AG10803 (cell line): ENCODE measurements at regions not wholly inside any gene's neighbourhood (a gene's known extent, or its start where the extent isn't known, plus 50 kb on each side); places are given as distances from the start of the nearest gene placed in this dataset.
"Not testable (repeated sequence)": the region's sequence is repeated elsewhere in the genome, so short reads cannot be mapped to it uniquely, and the experiment has no call there.

Source experiments
- DNase-seq: peaks from one replicate; pipeline ENCODE4 v3.0.0; 2010; ENCODE audit warnings: low read depth
- H3K4me3 ChIP-seq: 2 replicates; pipeline ENCODE4 v1.5.1; 2011; ENCODE audit warnings: mild to moderate bottlenecking, low read length, control low read depth
- TF ChIP-seq, protein P1 (sequence below): conservative IDR thresholded peaks from 2 replicates; pipeline ENCODE4 v1.5.1; 2011; ENCODE audit warnings: mild to moderate bottlenecking, low read length, control low read depth, inconsistent platforms

DNA sequence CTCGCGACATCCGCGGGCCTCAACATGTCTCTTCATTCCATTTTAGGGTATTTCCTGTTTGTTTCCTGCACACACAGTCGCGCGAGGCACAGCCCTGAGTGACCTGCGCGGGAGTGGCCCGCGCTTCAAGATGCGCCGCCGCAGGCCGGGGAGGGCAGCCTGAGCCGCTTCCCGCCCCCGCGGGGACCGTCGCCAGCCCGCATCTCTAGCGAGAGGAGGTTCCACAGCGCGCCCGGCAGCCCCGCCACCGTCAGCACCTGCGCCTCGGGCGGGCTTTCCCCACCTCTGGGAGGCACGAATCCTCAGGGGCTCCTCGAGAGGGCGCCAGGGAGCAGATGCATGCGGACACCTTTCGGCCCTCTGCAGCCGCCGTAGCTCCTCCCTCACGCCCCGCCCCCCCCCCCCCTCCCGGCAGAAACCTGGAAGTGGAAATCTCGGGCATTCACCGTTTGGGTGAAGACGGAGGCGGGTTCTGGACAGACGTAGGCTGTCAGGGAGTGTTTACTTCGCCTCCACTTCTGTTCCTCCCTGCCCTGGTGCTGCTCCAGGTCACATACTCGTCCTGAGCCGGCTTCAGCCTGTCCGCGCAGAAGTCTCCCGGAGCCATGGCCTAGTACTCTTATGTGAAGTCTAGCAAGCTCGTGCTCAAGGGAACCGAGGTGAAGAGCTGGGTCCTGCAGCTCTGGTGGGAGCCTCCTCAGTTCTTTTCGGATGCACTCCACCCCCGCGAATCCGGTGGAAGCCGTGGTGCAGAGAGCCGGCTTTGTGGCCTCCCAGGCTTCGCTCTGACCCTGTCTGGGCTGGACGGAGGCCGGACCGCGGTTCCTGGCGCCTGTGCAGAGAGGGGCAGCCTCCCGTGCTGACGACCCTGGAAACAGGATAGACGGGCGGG, 880.5 kb upstream of the DEFB115 start:
- TF ChIP-seq, protein P1, sequence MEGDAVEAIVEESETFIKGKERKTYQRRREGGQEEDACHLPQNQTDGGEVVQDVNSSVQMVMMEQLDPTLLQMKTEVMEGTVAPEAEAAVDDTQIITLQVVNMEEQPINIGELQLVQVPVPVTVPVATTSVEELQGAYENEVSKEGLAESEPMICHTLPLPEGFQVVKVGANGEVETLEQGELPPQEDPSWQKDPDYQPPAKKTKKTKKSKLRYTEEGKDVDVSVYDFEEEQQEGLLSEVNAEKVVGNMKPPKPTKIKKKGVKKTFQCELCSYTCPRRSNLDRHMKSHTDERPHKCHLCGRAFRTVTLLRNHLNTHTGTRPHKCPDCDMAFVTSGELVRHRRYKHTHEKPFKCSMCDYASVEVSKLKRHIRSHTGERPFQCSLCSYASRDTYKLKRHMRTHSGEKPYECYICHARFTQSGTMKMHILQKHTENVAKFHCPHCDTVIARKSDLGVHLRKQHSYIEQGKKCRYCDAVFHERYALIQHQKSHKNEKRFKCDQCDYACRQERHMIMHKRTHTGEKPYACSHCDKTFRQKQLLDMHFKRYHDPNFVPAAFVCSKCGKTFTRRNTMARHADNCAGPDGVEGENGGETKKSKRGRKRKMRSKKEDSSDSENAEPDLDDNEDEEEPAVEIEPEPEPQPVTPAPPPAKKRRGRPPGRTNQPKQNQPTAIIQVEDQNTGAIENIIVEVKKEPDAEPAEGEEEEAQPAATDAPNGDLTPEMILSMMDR: peak; percentile 47

GRCh38 chr20:30378317-30378716, 879.1 kb upstream of the DEFB115 start:
- not testable (repeated sequence) for DNase-seq, H3K4me3 ChIP-seq

More for the DNA sequence above, 880.5 kb upstream of the DEFB115 start:
- peak; percentile 74 for DNase-seq
- H3K4me3 ChIP-seq: peak overlapping the region; percentile 87

GRCh38 chr20:30378721-30379120, 878.7 kb upstream of the DEFB115 start:
- DNase-seq, H3K4me3 ChIP-seq: not testable (repeated sequence)

GRCh38 chr20:30384841-30385240, 872.6 kb upstream of the DEFB115 start:
- not testable (repeated sequence) for DNase-seq

DNA sequence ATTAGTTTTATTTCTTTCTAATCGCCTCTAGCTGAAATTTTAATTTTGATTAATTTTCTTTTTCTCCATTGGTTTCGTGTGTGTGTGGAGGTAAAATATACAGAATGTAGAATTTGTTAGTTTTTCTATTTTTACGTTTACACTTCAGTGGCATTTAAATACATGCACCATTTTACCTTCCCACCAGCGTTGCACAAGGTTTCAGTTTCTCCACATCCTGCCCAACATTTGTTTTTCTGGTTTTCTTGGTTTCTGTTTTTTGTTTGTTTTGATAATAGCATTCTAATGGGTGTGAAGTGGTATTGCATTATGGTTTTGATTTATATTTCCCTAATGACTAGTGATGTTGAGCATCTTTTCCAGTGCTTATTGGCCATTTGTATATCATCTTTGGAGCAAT, 871.4 kb upstream of the DEFB115 start:
- not testable (repeated sequence) for DNase-seq, H3K4me3 ChIP-seq

More at GRCh38 chr20:30384841-30385240, 872.6 kb upstream of the DEFB115 start:
- H3K4me3 ChIP-seq: not testable (repeated sequence)

DNA sequence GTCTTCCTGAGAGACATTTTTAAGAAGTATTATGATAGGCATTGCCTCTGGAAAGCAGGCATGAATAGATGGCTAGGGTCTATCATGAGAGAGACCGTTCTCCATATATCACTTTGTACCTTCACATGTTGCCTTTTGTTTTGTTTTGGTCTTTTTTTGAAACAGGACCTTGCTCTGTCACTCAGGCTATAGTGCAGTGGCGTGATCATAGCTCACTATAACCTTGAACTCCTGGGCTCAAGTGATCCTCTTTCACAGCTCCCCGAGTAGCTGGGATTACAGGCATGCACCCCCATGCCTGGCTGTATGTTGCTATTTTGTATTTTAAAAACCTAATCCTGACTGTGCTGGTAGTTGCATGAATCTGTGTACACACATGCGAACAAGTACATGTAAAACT, 869.6 kb upstream of the DEFB115 start:
- not testable (repeated sequence) for DNase-seq, H3K4me3 ChIP-seq

DNA sequence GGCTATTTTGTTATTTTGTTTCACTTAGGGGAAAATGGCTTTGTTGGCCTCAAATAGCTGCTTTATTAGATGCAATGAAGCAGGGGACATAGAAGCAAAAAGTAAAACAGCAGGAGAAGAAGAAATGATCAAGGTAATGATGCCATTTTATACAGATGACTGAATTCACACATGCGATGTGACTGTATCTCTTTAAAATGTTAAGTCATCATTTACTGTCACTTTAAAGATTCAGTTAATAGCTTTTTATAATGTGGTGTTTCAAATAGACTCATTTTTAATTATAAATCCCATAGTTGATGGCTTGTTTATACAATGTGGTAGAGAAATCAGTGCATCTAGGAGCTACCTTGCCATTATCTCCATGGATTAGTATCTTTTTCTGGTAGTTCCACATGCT, 863.9 kb upstream of the DEFB115 start:
- DNase-seq, H3K4me3 ChIP-seq: not testable (repeated sequence)

DNA sequence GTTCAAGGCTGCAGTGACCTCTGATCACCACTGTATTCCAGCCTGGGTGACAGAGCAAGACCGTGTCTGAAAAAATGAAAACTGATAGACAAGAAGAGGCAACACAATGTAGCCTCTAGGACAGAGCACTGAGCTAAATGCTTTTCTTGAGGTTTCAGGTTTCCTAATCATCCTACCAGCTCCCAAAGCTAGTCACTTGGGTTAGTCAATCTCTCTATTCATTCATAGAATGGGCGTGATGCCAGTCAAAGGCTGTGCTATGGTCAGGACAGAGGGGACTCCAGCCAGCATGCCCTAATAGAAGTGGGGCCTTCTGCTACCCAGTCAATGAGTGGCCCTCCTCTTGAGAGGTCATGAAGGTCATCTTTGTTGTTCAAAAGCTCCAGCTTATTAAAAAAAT, 860.4 kb upstream of the DEFB115 start:
- DNase-seq, H3K4me3 ChIP-seq: not testable (repeated sequence)

DNA sequence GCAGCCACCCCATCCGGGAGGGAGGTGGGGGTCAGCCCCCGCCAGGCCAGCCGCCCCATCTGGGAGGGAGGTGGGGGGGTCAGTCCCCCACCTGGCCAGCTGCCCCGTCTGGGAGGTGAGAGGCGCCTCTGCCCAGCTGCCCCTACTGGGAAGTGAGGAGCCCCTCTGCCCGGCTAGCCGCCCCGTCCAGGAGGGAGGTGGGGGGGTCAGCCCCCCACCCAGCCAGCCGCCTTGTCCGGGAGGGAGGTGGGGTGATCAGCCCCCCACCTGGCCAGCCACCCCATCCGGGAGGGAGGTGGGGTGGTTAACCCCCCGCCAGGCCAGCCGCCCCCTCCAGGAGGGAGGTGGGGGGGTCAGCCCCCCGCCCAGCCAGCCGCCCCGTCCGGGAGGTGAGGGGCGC, 852.4 kb upstream of the DEFB115 start:
- DNase-seq, H3K4me3 ChIP-seq: not testable (repeated sequence)

DNA sequence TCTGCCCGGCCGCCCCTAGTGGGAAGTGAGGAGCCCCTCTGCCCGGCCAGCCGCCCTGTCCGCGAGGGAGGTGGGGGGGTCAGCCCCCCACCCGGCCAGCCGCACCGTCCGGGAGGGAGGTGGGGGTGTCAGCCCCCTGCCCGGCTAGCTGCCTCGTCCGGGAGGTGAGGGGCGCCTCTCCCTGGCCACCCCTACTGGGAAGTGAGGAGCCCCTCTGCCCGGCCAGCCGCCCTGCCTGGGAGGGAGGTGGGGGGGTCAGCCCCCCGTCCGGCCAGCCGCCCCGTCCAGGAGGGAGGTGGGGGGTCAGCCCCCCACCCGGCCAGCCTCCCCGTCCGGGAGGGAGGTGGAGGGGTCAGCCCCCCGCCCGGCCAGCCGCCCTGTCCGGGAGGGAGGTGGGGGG, 851.9 kb upstream of the DEFB115 start:
- DNase-seq, H3K4me3 ChIP-seq: not testable (repeated sequence)

- not testable (repeated sequence) for DNase-seq, H3K4me3 ChIP-seq
These were observed 851.1 kb upstream of the DEFB115 start for GRCh38 chr20:30406370-30406769.

DNA sequence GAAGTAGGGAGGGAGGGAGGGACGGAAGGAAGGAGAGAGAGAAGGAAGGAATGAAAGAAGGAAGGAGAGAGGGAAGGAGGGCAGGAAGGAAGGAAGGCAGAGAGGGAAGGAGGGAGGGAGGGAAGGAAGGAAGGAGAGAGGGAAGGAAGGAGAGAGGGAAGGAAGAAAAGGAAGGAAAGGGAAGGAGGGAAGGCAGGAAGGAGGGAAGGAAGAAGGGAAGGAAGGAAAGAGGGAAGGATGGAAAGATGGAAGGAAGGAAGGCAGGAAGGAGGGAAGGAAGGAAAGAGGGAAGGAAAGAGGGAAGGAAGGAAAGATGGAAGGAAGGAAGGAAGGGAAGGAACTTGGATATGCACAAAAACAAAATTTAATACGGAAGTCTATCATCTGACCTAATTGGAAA, 844.5 kb upstream of the DEFB115 start:
- DNase-seq: no peak
- no peak overlapping the region for H3K4me3 ChIP-seq
- TF ChIP-seq, protein P1: no peak

- not testable (repeated sequence) for DNase-seq, H3K4me3 ChIP-seq
These were observed 840.1 kb upstream of the DEFB115 start for GRCh38 chr20:30417387-30417786.

- H3K4me3 ChIP-seq, DNase-seq: not testable (repeated sequence)
These were observed 839.1 kb upstream of the DEFB115 start for GRCh38 chr20:30418378-30418777.
